ENCODE measurements at regions not wholly inside any gene's neighbourhood (a gene's known extent, or its start where the extent isn't known, plus 50 kb on each side); places are given as distances from the start of the nearest gene placed in this dataset.

- TF ChIP-seq ZFX (IDR thresholded peaks at IDR 0.05) (no peak), CTCF (conservative IDR thresholded peaks at IDR 0.05) (no peak)
Observed at GRCh38 chr3:88996691-88997090, 110.7 kb upstream of the EPHA3 start.

GRCh38 chr3:88997260-88997659 is 110.2 kb upstream of the EPHA3 start:
- no peak overlapping the region for H3K27ac ChIP-seq
- TF ChIP-seq ZFX (IDR thresholded peaks at IDR 0.05), result no peak
- no peak for TF ChIP-seq CTCF (conservative IDR thresholded peaks at IDR 0.05)

More at GRCh38 chr3:88996691-88997090, 110.7 kb upstream of the EPHA3 start:
- no peak overlapping the region for H3K27ac ChIP-seq

GRCh38 chr3:89000886-89001285 is 106.5 kb upstream of the EPHA3 start:
- H3K27ac ChIP-seq, result no peak overlapping the region
- TF ChIP-seq ZFX (IDR thresholded peaks at IDR 0.05) (no peak), CTCF (conservative IDR thresholded peaks at IDR 0.05) (no peak)

- TF ChIP-seq ZFX (IDR thresholded peaks at IDR 0.05) (no peak), CTCF (conservative IDR thresholded peaks at IDR 0.05) (no peak)
- H3K27ac ChIP-seq, result no peak overlapping the region
Observed at GRCh38 chr3:89002191-89002590, 105.2 kb upstream of the EPHA3 start.

GRCh38 chr3:89013536-89013935 is 93.9 kb upstream of the EPHA3 start:
- no peak overlapping the region for H3K27ac ChIP-seq
- TF ChIP-seq ZFX (IDR thresholded peaks at IDR 0.05) (no peak), CTCF (conservative IDR thresholded peaks at IDR 0.05) (no peak)

- no peak for TF ChIP-seq CTCF (conservative IDR thresholded peaks at IDR 0.05)
- TF ChIP-seq ZFX (IDR thresholded peaks at IDR 0.05), result no peak
Observed at GRCh38 chr3:89017531-89017930, 89.9 kb upstream of the EPHA3 start.

GRCh38 chr3:89025185-89025584 is 82.2 kb upstream of the EPHA3 start:
- TF ChIP-seq ZFX (IDR thresholded peaks at IDR 0.05) (no peak), CTCF (conservative IDR thresholded peaks at IDR 0.05) (no peak)
- no peak overlapping the region for H3K27ac ChIP-seq

More at GRCh38 chr3:89017531-89017930, 89.9 kb upstream of the EPHA3 start:
- H3K27ac ChIP-seq, result no peak overlapping the region

All from C4-2B (cell line).